Brain microvascular endothelial cell (primary cell): ENCODE measurements at regions not wholly inside any gene's neighbourhood (a gene's known extent, or its start where the extent isn't known, plus 50 kb on each side); places are given as distances from the start of the nearest gene placed in this dataset.

ENCODE experiments used
- DNase-seq: peaks from one replicate; pipeline ENCODE4 v3.0.0-alpha.2; 2020
- H3K27ac ChIP-seq: fragments of 250-450 bp; sonication (Bioruptor Pico); 2 replicates; pipeline ENCODE4 v1.5.1; 2020; ENCODE audit warnings: mild to moderate bottlenecking, moderate library complexity
- H3K27me3 ChIP-seq: fragments of 250-450 bp; sonication (Bioruptor Pico); replicated peaks from 2 replicates; pipeline ENCODE4 v1.5.1; 2020; ENCODE audit warnings: mild to moderate bottlenecking
- H3K36me3 ChIP-seq: fragments of 250-450 bp; sonication (Bioruptor Pico); replicated peaks from 2 replicates; pipeline ENCODE4 v1.5.1; 2020; ENCODE audit warnings: mild to moderate bottlenecking
- H3K4me3 ChIP-seq: 2 replicates; pipeline ENCODE4 v1.5.1; 2011; ENCODE audit warnings: low read depth, mild to moderate bottlenecking, control low read depth, low read length, moderate library complexity
- CTCF ChIP-seq: IDR thresholded peaks from 2 replicates; pipeline ENCODE4 v1.5.1; 2011; ENCODE audit warnings: low read depth, mild to moderate bottlenecking, moderate library complexity, low read length, control low read depth, inconsistent platforms; ENCODE audit errors: missing control alignments
- in situ Hi-C: cut with HindIII; loops from 2 replicates; pipeline ENCODE4 v1.10.0; 2017; ENCODE audit warnings: low sequenced_read_pairs, low pct_ligation_motif_present

DNA sequence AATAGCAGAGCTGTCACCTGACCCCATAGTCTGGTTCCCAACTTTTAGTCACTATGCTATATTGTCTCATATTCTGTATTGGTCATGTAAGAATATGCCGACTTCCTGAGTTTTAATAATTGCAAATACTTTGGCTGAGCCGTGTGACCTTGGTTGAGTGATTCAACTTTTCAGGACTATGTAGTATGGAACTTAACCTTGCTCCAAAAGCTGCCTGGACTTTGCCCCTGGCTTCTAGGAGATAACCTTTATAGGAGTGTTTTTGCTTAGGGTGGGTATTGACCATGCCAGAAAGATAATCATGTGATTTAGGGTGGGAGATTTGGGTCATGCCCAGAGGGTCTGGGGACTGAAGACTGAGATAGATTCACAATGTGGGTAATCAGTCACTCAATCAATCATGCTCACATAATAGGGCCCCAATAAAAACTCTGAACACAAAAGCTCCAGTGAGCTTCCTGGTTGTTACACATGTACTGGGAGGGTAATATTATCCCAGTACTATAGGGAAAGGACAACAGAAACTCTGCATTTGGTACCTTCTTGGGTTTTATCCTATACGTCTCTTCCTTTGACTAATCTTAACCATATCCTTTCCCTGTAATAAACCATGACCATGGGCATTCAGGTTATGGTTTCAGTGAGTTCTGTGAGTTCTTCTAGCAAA is 235.6 kb downstream of the RNF152 start:
- Histone ChIP-seq H3K36me3 (no peaks in the 10 kb centered on the region), H3K4me3 (no peak overlapping the region), H3K27ac (no peak overlapping the region), H3K27me3 (no peaks in the 10 kb centered on the region)
- no peak for DNase-seq
- TF ChIP-seq CTCF: no peak
- in situ Hi-C loops: no loop called here

DNA sequence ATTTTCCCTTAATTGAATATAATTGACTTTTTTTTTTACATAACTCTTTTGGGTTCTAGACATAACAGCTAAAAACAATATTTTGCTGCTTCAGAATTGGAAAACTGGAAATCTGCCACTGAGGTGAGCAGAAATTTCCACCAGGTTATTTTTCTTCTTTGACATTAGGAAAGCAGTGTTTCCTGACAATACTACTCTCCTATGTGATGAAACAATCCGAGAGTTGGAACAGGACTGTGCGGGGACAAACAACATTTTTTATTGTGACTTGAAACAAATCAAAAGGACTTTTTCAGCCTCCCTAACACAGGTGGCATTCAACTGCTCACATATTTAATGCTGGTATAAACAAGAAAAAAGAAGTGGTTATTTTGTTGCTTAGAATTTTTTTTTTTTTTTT is 237.2 kb downstream of the RNF152 start:
- no peak overlapping the region for H3K4me3 ChIP-seq
- no peak for TF ChIP-seq CTCF
- DNase-seq: no peak
- in situ Hi-C loops: no loop called here
- no peaks in the 10 kb centered on the region for H3K36me3 ChIP-seq
- no peaks in the 10 kb centered on the region for H3K27me3 ChIP-seq
- H3K27ac ChIP-seq: no peak overlapping the region

DNA sequence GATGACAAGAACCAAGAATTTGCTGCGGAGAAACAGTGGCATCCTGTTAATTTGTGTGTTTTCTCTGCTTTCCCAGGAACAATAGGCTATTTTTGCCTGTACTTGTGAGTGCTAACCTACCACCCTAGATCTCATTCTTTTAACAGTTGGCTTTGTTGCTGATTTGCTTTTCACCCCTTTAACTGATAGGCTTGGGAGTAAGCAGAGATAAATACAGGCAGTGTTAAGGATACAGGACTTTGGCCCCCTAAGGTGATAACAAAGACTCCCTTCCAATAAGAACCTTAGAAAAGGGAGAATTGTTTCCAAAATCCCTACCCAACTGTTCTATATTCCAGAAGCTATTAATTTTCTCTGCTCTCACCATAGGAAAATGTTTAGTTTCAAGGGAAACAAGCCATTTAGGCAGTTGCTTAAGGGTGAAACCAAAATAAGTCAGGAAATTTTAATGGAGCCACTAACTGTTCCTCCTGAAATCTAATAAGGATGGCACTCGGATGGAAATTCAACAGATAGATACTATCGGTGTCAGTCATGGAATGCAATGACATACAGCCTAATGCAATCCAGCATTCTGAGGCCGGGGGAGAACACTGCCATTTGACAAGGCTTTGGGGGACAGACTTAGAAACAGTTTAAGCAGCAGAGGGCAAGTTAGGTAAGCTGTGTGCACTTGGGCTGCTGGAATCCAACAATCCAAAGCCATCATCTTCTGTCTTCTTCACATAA is 238.8 kb downstream of the RNF152 start:
- Histone ChIP-seq H3K27me3 (no peaks in the 10 kb centered on the region), H3K27ac (no peak overlapping the region), H3K4me3 (no peak overlapping the region), H3K36me3 (no peaks in the 10 kb centered on the region)
- DNase-seq: no peak
- TF ChIP-seq CTCF: no peak
- in situ Hi-C loops: no loop called here

DNA sequence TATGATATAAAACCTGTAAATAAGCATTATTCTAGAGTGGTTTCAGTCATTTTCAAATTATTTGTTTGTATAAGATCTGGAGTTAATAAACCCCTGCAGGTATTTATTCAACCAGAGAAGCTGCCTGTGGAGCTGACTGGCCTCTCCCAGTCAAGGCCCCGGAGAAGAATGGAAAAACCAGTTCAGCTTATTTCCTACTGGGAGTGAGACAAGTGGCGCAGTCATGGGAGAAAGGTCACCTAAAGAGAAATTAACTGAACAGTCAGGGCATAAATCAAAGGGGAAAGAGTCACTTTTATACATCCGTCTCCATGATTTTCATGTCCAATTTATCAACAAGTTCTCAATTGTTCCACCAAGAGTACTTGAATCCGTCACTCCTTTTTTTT is 240.9 kb downstream of the RNF152 start:
- Histone ChIP-seq H3K4me3 (no peak overlapping the region), H3K27me3 (no peaks in the 10 kb centered on the region), H3K27ac (no peak overlapping the region), H3K36me3 (no peaks in the 10 kb centered on the region)
- in situ Hi-C loops: no loop called here
- TF ChIP-seq CTCF: no peak
- no peak for DNase-seq

GRCh38 chr18:61651145-61651879 is 241.5 kb downstream of the RNF152 start:
- H3K4me3 ChIP-seq: no peak overlapping the region
- H3K36me3 ChIP-seq: no peaks in the 10 kb centered on the region
- DNase-seq: no peak
- TF ChIP-seq CTCF: no peak
- in situ Hi-C loops: no loop called here
- H3K27ac ChIP-seq: no peak overlapping the region
- H3K27me3 ChIP-seq: no peaks in the 10 kb centered on the region
